ENCODE measurements at regions not wholly inside any gene's neighbourhood (a gene's known extent, or its start where the extent isn't known, plus 50 kb on each side); places are given as distances from the start of the nearest gene placed in this dataset.

DNA sequence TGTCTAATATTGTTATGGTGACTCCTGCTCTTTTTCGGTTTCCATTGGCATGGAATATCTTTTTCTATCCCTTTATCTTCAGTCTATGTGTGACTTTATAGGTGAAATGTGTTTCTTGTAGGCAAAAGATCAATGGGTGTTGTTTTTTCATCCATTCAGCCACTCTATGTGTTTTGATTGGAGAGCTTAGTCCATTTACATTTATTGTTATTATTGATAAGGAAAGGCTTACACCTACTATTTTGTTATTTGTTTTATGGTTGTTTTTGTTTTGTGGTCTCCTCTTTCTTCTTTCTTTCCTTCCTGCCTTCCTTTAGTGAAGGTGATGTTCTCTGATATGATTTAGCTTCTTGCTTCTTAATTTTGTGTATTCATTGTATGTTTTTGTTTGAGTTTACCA lies 414.3 kb downstream of the ADRA2A start:
- WGBS: 67% methylated on average over 1 of the region's 1 CpG

DNA sequence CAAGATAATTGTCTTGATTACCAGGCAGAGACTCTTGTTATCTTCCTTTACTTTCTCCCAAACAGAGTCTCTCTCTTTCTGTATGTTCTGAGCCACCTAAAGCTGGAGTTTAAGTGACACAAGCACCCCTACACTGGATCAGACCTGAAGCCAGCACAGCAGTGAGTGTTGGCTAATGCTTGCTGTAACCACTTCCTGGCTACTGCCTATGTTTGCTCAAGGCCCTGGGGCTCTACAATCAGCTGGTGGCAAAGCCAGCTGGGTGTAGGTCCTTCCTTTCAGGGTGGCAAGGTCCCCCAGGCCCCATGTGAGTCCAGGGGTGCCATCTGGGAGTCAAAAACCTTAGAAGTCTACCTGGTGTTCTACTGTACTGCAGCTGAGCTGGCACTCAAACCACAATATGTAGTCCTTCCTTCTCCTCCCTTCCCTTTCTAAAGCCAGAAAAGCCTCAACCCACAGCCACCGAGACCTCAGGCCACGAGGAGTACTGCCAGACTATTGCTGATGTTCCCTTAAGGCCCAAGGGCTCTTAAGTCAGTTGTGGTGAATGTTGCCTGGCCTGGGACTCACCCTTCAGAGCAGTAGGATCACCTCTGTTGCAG lies 416.3 kb downstream of the ADRA2A start:
- no peak overlapping the region for H3K4me3 ChIP-seq
- H3K36me3 ChIP-seq: no peaks in the 10 kb centered on the region
- H3K9me3 ChIP-seq: peaks cover 26% of the 10 kb centered on the region
- no peak overlapping the region for H3K27ac ChIP-seq
- H3K4me1 ChIP-seq: no peaks in the 10 kb centered on the region
- TF ChIP-seq CTCF (IDR thresholded peaks at IDR 0.05): no peak
- no peak for TF ChIP-seq EP300 (IDR thresholded peaks at IDR 0.05)
- no peak for TF ChIP-seq POLR2AphosphoS5 (IDR thresholded peaks at IDR 0.05)
- no peak for TF ChIP-seq POLR2A (IDR thresholded peaks at IDR 0.05)
- WGBS: 71% methylated on average over 2 of the region's 2 CpGs
- no peak for DNase-seq (ENCODE audit: low spot score in 2 of 2)
- no peaks in the 10 kb centered on the region for H3K27me3 ChIP-seq

More for the DNA sequence above, 414.3 kb downstream of the ADRA2A start:
- Histone ChIP-seq H3K9me3 (peaks cover 26% of the 10 kb centered on the region), H3K4me3 (no peak overlapping the region), H3K4me1 (no peaks in the 10 kb centered on the region), H3K36me3 (no peaks in the 10 kb centered on the region), H3K27ac (no peak overlapping the region), H3K27me3 (no peaks in the 10 kb centered on the region)
- TF ChIP-seq POLR2A (IDR thresholded peaks at IDR 0.05) (no peak), EP300 (IDR thresholded peaks at IDR 0.05) (no peak), CTCF (IDR thresholded peaks at IDR 0.05) (no peak), POLR2AphosphoS5 (IDR thresholded peaks at IDR 0.05) (no peak)
- DNase-seq (ENCODE audit: low spot score in 2 of 2): no peak

DNA sequence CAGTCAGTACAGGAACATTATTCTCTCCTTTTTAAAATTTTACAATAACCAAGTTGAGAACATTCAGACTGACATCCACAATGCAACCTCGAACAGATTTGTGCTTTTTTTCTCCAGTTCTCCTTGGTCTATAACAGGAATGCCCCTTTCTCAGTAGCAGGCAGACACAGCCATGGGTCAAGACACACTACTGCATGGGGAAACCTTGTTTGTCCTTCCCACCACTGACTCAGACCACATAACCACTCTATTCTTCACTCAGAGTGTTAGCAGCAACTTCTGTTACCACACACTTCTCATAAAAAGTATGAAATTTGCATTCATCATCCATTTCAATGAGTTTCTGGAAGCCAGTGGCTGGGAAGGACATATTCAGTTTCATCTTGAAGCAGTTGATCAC lies 421.7 kb downstream of the ADRA2A start:
- 87% methylated on average over 1 of the region's 1 CpG for WGBS
- H3K4me1 ChIP-seq: no peaks in the 10 kb centered on the region
- H3K27ac ChIP-seq: no peak overlapping the region
- DNase-seq (ENCODE audit: low spot score in 2 of 2): no peak
- no peaks in the 10 kb centered on the region for H3K9me3 ChIP-seq
- no peaks in the 10 kb centered on the region for H3K36me3 ChIP-seq
- no peak overlapping the region for H3K4me3 ChIP-seq
- TF ChIP-seq CTCF (IDR thresholded peaks at IDR 0.05): no peak
- H3K27me3 ChIP-seq: no peaks in the 10 kb centered on the region

GRCh38 chr10:111504376-111504775 lies 427.5 kb downstream of the ADRA2A start:
- no peak overlapping the region for H3K27ac ChIP-seq
- no peaks in the 10 kb centered on the region for H3K4me1 ChIP-seq
- H3K9me3 ChIP-seq: no peaks in the 10 kb centered on the region
- no peak overlapping the region for H3K4me3 ChIP-seq
- TF ChIP-seq CTCF (IDR thresholded peaks at IDR 0.05): no peak
- no peak for TF ChIP-seq POLR2AphosphoS5 (IDR thresholded peaks at IDR 0.05)
- TF ChIP-seq POLR2A (IDR thresholded peaks at IDR 0.05): no peak
- no peaks in the 10 kb centered on the region for H3K27me3 ChIP-seq
- no peaks in the 10 kb centered on the region for H3K36me3 ChIP-seq
- DNase-seq (ENCODE audit: low spot score in 2 of 2): no peak

GRCh38 chr10:111506266-111507034 lies 429.6 kb downstream of the ADRA2A start:
- Histone ChIP-seq H3K4me3 (no peak overlapping the region), H3K27me3 (no peaks in the 10 kb centered on the region), H3K9me3 (no peaks in the 10 kb centered on the region), H3K4me1 (no peaks in the 10 kb centered on the region), H3K36me3 (no peaks in the 10 kb centered on the region), H3K27ac (no peak overlapping the region)
- TF ChIP-seq EP300 (IDR thresholded peaks at IDR 0.05) (no peak), CTCF (IDR thresholded peaks at IDR 0.05) (no peak), POLR2AphosphoS5 (IDR thresholded peaks at IDR 0.05) (no peak), POLR2A (IDR thresholded peaks at IDR 0.05) (no peak)
- DNase-seq (ENCODE audit: low spot score in 2 of 2): no peak
- WGBS: 38% methylated on average over 3 of the region's 3 CpGs
